ENCODE measurements at regions not wholly inside any gene's neighbourhood (a gene's known extent, or its start where the extent isn't known, plus 50 kb on each side); places are given as distances from the start of the nearest gene placed in this dataset.

DNA sequence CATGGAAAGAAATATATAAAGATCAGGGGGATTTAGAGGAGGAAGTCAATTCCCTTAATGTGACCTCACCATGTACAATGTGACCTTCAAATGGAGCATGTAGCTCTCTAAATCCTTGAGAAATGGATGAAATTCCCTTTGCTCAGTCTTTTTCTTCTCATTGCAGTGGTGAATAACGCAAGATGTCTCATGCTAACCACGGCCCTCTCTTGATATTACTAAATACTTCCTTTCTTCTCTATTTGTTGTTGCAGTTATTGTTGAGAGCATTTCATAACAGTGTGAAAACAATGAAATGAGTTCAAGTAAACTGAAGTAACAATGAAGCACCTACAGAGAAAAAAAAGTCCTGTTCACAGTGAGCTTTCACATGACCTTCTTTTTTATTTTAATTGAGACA is 55.6 kb downstream of the ZNF281 start:
- in situ Hi-C loops (cut with MboI; ENCODE audit: low sequenced_read_pairs) = no loop called here

DNA sequence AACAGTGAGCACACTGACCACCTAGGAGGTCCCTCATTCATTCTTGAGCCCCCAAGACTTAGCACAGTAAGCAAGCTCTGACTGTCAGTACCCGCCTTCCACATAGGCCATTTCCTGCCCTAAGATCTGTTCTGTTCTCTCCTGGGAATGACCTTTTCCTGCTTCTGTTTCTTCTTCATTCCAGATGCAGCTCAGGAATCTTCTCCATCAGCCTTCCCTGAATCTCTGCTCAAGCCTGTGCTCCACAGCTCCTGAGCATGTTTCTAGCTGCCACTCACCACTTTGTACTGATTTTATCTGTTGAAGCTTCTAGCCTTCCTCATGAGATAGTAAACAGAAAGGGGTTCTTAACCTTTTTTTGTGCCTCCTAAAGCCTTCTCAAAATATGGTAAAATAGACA is 56.6 kb downstream of the ZNF281 start:
- in situ Hi-C loops (cut with MboI; ENCODE audit: low sequenced_read_pairs) = no loop called here

DNA sequence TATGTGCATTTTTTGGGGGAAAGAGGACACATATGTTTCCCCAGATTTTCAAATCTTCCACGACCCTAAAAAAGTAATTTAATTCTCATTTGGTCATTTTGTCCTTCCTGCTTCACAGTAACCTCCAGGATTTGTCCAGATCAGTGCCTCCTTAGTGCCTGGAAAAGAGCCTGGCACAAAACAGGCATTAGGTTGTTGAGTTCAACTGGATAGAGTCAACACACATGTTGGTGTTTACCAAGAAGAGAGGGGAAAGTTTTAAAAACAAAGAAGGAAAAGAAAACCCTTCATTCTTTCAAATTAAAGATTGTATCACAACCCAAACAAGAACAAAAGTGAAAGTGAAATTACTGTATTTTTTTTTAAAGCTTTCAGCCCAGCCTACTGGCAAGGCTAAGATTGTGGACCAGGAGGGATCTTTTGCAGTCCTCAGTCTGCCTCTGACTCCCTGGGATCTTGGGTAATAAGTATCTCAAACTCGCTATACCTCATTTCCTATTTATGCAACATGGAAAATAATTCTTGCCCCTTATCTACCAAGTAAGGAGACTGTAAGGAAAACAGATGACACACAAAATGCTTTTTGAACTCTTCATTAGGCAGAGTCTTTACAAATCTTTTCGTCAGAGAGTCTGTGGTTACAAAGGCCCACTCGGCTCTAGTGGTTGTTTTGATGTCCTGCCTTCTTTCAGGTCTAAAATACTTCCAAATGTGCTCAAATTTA is 57.8 kb downstream of the ZNF281 start:
- in situ Hi-C loops (cut with MboI; ENCODE audit: low sequenced_read_pairs) = no loop called here

DNA sequence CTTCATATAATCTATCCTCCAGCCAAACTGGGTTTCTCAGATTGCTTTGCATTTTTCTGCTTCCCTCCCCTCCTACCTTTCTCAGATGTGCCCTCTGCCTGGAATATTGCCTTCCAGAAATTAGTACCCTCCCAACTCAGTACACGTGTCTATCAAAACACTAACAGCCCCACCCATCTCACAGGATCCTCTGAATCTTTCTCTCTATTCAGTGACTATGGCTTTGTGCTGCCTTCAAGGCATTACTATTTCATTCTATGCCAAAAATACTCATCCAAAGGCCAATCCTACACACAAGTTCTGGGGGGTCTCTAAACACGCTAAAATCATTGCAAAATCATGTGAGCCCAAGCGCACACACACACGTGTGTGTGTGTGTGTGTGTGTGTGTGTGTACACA is 58.4 kb downstream of the ZNF281 start:
- in situ Hi-C loops (cut with MboI; ENCODE audit: low sequenced_read_pairs) = no loop called here

DNA sequence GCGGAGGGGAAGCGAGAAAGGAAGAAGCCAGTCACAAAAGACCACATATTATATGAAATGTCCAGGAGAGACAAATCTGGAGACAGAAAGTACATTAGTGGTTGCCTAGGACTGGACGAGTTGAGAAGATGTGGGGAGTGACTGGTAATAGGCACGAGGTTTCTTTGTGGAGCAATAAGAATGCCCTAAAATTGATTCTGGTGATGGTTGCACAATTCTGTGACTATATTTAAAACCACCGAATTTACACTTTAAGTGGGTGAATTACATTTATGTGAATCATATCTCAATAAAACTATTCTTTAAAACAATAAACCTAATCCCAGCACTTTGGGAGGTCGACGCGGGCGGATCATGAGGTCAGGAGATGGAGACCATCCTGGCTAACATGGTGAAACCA is 63.1 kb downstream of the ZNF281 start:
- in situ Hi-C loops (cut with MboI; ENCODE audit: low sequenced_read_pairs) = no loop called here

DNA sequence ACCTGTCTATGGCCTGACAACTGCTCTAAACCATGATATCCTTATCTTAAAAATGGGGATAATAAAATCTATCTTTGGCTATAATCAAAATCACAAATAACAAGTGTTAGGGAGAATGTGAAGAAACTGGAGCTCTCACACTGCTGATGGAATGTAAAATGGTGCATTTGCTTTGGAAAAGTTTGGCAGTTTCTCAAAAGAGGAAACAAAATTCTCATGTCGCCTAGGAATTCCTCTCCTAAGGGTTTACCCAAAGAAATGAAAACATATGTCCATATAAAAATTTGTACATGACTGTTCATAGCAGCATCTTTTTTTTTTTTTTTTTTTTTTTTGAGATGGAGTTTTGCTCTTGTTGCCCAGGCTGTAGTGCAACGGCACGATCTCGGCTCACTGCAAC is 64.3 kb downstream of the ZNF281 start:
- in situ Hi-C loops (cut with MboI; ENCODE audit: low sequenced_read_pairs) = no loop called here

DNA sequence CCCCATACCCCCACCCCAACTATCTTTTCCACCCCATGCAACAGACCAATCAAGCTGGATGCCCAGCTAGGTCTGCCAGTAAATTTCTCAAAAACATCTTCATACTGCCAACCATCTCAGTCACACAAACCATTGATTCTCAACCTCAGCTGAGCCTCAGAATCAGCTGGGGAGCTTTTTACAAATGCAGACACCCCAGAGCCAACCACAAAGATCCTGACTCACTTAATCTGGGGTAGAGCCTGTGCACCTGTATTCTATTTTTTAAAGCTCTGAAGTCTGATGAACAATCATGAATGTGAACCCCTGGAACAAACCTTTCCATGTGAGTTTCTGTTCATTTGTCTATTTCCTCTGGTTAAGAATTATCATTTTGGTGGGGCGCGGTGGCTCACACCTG is 66.0 kb downstream of the ZNF281 start:
- in situ Hi-C loops (cut with MboI; ENCODE audit: low sequenced_read_pairs) = no loop called here

DNA sequence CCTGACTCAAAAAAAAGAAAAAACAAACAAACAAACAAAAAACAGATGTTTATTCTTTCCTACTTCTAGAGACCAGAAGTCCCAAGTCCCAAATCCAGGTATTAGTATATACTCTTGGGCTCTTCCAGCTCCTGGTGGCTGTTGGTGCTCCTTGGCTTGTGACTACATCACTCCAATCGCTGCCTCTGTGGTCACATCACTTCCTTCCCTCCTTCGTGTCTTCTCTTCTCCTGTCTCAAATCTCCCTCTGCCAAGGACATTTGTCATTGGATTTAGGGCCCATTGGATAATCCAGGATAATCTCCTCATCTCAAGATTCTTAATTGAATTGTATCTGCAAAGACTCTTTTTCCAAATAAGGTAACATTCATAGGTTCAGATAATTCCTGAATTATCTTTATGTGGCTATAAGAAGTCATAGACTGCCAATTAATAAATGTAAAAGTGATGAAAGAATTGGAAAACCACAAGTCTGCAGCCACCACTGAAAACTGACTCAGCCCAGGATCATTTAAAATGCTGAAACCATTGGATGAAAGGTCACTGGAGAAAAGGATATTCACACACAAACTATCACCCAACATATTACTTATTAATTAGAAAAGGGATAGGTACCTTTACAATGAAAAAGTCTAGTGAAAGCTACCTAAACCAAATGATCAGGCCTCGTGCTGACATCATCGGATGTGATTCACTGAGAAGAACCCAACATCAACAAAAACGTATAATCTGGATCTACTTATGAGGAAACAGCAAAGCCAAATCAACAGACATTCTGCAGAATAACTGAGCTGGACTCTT is 67.1 kb downstream of the ZNF281 start:
- in situ Hi-C loops (cut with MboI; ENCODE audit: low sequenced_read_pairs) = no loop called here

DNA sequence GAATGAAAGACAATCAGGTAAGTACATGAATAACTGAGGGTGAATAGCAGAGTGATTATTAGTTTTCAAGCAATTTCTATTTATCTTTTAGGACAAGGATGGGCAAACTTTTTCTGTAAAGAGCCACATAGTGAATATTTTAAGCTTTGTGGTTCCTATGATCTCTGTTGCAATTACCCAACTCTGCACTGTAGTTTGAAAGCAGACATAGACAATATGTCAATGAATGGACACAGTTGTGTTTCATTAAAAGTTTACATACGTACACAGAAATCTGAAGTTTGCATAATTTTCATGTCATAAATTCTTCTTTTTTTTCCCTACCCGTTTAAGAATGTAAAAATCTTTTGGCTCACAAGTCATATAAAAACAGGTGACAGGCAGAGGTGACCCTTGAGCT is 71.4 kb downstream of the ZNF281 start:
- in situ Hi-C loops (cut with MboI; ENCODE audit: low sequenced_read_pairs) = no loop called here

DNA sequence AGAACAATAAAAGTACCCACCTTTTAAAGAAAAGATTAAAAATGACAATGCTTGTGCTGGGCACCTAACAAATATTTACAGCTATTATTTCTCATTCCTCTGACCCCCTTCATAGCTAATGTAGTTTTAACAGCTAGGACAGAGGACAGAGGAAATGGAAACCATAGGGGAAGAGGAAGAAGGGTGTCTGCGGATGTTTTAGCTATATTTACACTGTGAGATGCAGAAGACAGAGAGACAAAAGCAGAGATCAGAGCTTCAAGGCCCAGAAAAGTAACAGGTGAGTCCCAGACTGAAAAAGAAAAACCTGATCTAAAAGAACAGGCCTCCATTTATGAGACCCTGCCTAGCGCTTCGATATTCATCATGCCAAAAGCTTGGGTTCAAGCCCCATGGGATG is 72.0 kb downstream of the ZNF281 start:
- in situ Hi-C loops (cut with MboI; ENCODE audit: low sequenced_read_pairs) = no loop called here

DNA sequence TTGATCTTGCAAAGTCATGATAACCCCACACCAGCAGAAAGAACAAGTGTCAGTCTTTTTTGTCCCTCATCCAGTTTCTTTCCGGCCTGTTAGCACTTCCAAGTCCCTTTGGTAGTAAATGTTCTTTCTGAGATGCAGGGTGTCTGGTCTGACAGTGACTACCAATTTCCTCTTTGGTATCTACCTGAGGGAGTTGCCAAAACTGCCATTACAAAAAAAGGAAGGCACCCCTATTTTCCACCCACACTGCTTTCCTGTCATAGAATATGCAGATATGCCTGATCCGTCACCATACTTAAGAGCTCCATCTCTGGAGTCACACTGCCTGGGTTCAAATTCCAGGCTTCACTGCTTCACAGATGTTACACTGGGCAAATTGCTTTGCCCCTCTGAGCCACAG is 72.4 kb downstream of the ZNF281 start:
- in situ Hi-C loops (cut with MboI; ENCODE audit: low sequenced_read_pairs) = no loop called here

DNA sequence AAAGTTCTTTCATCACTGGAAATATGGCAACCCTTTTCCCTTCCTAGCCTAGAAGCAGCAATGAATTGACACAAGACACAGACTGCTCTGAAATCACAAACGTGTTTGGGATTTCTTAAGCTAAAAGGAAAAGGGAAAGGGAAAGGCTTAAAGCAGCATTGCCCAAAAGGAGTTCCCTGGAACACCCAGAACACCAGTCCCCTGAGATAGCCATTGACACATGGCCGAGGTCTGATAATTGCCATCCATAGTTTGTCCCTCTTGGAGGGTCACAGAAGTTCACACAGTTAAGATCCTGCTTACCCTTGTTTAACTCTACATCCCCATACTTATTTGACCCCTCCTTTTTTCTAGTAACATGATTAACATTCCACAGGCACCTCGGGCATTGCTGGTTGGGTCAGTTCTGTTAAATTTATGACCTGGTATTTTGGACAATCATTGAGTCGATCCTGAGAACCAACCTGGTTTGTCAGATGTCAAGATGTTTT is 72.9 kb downstream of the ZNF281 start:
- in situ Hi-C loops (cut with MboI; ENCODE audit: low sequenced_read_pairs) = no loop called here

DNA sequence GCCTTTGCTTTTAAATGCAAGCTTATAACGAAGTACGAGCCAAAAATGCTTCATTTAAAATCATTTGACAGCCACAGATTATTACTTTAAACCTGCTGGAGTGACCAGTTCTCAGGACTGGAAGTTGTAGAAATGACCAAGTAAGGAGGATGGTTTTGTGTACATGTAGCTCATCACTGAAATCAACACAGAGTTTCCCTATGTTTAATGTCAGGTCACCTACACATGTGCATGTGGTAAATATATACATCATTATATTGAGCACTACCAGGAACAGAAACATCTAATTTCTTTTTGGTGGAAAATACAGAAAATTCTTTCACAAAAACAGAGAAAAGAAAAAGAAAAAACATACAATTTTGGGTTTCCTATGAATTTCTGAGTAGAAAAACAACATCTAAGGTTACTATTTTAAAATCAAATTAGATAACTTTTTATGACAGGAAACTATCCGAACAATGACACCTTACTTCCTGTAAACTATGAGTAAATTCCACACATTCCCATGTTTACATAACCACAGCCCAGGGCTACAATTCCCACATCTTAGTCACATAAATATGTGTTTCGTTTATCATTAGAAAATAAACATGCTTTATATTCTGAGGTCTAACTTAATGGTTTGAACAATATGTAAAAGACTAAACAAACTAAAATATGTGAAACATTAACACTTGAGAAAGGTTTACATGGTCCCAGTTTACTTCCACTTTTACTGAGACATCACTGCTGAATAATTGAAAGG is 73.6 kb downstream of the ZNF281 start:
- in situ Hi-C loops (cut with MboI; ENCODE audit: low sequenced_read_pairs) = no loop called here

DNA sequence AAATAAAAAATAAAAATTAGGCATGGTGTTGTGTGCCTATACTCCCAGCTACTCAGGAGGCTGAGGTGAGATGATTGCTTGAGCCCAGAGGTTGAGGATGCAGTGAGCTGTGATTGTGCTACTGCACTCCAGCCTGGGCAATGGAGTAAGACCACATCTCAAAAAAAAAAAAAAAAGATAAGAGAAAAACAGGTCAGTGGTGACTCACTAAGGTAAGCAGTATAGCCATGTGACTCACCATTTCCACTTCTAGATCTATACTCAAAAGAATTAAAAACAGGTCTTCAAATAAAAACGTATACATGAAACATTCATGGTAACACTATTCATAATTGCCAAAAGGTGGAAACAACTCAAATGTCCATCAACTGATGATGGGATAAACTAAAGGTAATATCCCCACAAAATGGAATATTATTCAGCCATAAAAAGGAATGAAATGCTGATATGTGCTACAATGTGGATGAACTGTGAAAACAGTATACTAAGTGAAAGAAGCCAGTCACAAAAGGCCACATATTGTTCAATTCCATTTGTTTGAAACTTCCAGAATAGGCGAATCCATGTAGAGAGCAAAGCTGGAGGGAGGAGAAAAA is 75.1 kb downstream of the ZNF281 start:
- in situ Hi-C loops (cut with MboI; ENCODE audit: low sequenced_read_pairs) = no loop called here

DNA sequence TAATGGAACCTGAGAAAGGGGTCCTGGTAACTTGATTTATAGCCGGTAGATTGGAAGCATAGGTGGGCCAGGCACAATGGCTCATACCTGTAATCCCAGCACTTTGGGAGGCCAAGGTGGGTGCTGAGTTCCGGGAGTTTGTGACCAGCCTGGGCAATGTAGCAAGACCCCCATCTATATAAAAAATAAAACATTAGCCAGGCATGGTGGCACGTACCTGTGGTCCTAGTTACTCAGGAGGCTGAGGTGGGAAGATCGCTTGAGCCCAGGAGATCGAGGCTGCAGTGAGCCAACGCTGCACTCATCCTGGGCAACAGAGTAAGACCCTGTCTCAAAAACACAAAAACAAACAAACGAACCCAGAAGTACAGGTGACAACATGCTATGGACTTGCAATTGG is 76.5 kb downstream of the ZNF281 start:
- in situ Hi-C loops (cut with MboI; ENCODE audit: low sequenced_read_pairs) = no loop called here

DNA sequence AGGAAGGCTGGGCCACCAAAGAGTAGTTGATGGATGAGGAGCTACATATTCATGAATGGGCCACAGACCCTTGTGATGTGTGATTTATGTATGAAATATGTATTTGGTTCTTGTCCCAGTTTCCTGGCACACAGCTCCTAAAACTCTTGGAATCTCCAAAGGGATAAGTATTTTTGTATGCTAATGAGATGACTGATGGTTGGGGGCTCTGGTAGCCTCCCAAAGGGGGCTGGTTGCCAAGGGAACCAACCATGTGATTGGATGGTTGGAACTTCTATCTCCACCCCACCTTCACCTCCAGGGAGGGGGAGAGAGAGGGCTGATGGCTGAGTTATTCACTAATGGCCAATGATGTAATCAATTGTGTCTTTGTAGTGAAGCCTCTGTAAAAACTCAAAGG is 77.1 kb downstream of the ZNF281 start:
- in situ Hi-C loops (cut with MboI; ENCODE audit: low sequenced_read_pairs) = no loop called here

DNA sequence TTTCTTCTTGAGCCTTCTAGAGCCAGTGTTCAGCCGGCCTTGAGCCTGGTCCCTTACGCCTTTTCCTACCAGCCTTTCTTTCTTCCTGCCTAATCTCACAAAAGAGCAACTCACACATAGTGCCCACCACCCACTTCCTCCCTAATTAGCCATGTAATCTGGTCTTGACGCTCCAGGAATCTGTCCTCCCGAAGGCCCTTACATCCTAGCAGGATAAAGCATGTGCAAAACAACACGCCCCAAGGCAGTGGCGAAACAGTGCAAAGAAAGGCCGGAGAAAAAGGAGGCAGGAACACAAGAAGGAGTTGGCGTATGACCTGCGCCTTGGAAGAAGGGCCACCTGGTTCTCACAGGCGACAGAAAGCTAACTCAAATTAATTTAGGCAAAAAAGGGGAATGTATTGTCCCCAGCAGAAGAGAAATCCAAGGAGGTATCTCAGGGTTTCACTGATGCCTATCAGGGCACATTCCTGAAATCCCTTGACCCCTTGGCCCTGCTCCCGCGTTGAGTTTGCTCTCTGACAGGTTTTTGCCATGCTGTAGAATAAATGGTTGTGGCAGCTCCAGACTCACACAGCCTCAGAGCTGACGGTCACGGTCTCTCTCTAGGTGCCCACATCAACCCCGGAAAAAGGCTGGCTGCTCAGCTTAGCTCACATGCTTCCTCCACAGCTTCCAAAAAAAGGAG is 79.0 kb downstream of the ZNF281 start:
- in situ Hi-C loops (cut with MboI; ENCODE audit: low sequenced_read_pairs) = no loop called here

DNA sequence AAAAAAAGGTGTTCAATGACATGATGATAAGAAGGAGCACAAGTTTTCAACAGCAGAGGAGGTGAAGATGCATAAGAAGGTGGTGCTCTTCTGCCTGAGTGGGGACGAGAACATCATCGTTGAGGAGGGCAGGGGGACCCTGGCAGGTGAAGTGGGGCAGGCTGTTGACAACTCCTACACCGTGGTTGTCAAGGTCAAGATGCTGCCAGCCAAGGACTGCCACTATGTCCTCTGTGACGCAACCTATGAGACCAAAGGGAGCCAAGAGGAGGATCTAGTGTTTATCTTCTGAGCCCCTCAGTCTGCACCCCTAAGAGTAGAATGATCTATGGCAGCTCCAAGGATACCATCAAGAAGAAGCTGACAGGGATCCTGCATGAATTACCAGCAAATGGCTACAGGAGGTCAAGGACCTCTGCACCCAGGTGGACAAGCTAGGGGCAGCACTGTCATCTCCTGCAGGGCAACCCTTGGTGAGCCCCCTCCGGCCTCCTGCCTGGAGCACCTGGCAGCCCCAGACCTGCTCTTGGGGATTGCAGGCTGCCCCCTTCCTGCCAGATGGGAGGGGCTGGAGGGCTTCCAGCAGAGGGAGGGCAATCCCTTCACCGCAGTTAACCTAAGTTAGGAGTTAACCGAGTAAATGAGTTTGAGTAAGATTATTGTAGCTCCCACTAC is 80.5 kb downstream of the ZNF281 start:
- in situ Hi-C loops (cut with MboI; ENCODE audit: low sequenced_read_pairs) = no loop called here

DNA sequence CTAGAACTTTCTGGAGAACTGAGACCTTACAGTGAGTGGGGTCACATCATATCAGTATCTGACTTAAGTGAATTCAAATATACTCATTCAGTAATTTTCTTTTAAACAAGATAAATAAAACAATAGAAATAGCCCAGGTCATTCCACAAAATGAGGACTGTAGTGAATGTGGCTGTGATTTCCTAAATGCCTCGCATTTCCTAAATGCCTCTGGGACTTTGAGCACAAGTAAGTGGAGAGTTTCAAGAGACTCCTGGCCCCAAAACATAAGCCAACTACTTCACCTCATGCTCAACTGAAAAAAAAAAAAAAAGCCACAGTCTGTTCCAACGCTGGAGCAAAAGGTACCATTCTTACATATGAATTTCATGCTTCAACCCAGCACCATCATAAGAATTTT is 81.5 kb downstream of the ZNF281 start:
- in situ Hi-C loops (cut with MboI; ENCODE audit: low sequenced_read_pairs) = no loop called here

DNA sequence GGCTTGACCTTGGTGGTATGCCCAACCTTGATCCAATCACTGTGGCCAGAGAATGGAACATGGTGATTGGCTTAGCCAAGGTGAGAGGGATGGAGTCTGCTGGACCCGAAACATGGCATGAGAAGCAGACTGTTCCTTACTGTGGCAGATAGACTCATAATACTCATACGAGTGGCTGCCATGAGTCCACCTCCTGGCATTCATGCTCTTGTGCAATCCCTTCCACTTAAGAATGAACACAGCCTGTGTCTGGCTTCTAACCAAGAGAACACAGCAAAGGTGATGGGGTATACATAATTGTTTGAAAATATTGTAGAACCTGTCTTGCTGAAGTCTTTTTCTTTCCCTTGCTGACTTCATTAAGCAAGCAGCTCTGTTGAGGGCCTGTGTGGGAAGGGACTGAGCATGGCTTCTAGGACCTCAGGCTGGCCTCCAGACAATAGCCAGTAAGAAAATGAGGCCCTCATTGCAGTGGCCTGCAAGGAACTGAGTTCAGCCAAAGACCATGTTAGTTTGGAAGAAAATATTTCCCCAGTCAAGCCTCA is 85.9 kb downstream of the ZNF281 start:
- in situ Hi-C loops (cut with MboI; ENCODE audit: low sequenced_read_pairs) = no loop called here
